Stimulated activated CD4-positive, alpha-beta T cell treated with anti-CD3 and anti-CD28 coated beads, Interleukin-4, amount 100 ng/mL, for 4 hours (primary cell): ENCODE measurements at regions not wholly inside any gene's neighbourhood (a gene's known extent, or its start where the extent isn't known, plus 50 kb on each side); places are given as distances from the start of the nearest gene placed in this dataset.

ENCODE experiments used
- DNase-seq, 2 experiments: peaks; one replicate each; pipeline ENCODE4 v3.0.0-alpha.2; 2020

DNA sequence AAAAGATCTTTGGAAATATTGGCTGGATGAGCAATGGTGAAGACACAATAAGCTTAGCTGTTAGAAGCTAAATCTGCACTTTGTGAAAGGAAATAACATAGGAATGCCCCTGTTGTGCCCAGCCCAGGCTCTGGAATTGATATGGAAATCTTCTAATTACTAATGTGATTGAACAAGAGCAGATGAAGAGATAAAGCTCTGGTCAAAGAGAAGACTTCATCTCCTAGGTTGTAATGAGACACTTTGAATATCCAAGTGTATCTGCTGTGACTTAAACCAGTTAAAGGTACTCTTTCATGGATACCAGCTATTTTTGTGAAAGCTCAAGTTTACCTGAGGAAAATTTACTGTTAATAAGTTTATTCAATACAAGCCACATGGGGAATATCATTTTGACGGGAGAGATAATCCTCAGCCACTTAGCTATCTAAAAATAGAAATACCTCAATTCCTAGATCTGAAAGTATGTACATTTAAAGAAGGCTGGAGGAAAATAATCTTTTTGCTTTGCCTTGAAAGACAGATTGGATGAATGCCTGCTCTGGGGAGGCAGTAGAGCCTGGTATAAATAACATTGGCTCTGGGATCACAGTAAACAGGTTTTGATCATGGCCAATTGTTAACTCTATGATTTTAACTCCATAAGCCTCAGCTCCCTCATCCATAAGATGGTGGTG is 494.0 kb upstream of the B3GALT2 start:
- DNase-seq = no peak

GRCh38 chr1:193677874-193678273 is 491.5 kb upstream of the B3GALT2 start:
- DNase-seq = no peak

GRCh38 chr1:193676996-193677549 is 490.7 kb upstream of the B3GALT2 start:
- DNase-seq = no peak

GRCh38 chr1:193674292-193674944 is 488.0 kb upstream of the B3GALT2 start:
- DNase-seq = no peak

- no peak for DNase-seq
These were observed 480.2 kb upstream of the B3GALT2 start for GRCh38 chr1:193666485-193667083.

DNA sequence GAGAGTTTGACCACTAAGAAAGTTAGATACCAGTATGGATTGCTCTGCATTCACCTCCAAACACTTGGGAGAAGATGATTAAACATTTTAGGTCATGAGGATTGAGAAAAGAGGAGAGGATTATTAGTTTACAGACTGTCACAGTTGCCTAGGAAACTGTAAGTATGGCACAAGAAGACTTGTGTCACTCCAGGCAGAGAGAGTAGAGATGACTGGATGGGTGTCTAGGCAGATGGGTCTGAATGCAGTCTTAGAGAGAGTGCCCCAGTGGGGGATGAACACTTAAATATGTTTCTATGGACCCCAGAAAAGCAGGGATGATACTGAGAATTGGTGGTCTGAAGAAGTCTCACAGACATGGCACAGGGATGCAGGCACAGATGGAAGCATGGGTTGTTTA is 477.6 kb upstream of the B3GALT2 start:
- DNase-seq = no peak

DNA sequence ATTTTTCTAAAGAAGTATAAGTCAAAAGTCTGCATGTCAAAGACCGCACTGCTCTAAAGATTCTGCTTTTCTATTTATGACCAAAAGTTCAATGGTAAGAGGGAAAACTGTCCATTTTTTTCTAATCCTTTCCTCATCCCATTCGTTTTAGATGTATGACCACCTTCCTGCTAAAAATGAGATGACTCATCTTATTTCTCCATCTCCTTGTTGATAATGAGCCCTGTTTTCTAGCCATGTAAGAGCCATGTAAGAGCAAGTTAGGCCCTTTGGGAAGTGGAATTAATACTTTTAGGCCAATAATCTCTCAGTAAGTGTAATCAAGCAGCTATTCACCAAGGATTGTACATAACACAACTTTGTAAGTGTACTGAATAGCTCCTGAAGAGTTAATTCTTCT is 475.6 kb upstream of the B3GALT2 start:
- no peak for DNase-seq

DNA sequence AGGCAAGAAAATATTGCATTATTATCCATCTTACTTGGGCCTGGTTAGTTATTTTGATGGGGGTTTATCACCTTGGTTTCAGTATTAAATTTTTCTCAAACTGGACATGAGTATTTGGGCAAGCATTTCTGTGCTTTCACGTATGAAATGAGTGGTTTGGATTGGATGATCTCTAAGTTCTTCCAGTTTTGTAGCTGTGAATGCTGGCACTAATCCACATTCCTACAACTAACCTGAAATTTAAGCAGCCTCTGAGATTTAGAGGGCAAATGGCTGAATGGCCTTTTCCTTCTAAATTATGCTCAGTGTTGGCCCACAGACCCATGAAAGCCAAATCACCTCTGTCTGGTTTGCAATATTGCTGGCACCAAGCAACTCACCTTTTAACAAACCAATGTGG is 475.0 kb upstream of the B3GALT2 start:
- no peak for DNase-seq

DNA sequence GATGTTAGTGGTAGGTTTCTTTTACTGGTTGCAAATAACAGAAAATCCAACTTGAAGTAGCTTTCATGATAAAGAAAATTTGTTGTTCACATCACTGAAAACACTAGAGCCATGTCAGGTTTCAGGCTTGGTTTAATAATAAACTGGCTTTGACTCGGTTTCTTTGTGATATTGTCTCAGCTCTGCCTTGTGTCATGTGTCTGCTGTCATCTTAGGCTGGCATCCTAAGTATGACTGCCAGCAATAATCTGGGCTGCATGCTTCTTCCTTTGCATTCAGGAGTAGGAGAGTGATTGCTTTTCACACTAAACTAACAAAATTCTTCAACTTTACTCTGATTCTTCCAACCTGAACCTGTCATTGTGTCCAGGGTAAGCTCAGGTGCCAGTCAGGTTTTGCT is 474.0 kb upstream of the B3GALT2 start:
- DNase-seq = no peak

DNA sequence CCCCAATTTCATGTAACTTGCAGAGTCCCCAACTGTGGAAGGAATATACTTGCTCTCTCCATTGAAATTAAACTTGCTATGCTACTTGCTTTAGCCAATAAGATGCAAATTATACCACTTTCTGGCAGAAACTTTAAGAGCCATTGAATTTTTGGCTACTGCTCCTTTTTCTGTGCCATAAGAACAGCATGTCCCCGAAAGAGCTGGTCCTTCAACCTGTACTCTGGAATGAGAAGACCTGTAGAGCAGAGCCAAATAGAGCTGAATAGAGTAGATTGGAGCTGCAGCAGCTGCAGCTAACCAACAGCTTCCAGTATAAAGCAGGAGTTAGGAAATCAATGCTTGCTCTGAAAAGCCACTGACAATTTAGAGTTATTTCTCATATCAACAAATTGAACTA is 472.3 kb upstream of the B3GALT2 start:
- no peak for DNase-seq

DNA sequence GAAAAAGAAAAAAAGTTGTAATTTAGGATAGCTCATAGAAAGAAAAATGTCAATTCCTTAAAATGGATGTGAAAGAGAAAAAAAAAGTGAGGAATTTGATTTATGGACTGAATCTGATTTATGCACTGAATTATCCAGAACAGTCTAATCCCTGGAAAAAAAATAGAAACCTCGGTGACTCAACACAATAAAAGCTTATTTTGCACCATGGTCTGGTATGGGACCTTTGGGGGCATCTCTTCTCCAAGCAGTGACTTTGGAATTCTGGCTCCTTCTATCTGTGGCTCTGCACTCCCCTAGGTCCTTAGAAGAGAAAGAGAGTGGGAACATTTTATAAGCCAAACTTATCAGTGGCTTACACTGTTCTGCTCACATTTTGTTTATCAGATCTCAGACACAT is 471.7 kb upstream of the B3GALT2 start:
- DNase-seq = no peak

DNA sequence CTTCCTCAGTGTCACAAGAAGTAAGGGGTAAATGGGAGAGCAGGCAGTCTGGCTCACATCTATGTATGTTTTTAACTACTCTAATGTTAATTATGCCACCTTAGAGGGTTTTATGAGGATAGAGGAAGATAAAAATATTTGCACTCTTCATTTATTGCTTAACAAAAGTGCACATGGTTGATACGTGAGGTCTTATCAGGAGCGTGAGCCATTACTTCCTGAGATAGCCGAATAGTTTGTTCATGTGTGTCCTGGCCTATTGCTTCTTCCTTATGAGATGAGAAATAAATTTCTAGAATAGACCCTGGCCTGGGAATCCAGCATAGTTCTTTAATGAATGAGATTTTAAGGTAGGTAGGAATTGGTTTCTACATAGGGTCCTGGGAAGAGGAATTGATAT is 471.1 kb upstream of the B3GALT2 start:
- DNase-seq = no peak

- DNase-seq = no peak
These were observed 470.4 kb upstream of the B3GALT2 start for GRCh38 chr1:193656841-193657240.

DNA sequence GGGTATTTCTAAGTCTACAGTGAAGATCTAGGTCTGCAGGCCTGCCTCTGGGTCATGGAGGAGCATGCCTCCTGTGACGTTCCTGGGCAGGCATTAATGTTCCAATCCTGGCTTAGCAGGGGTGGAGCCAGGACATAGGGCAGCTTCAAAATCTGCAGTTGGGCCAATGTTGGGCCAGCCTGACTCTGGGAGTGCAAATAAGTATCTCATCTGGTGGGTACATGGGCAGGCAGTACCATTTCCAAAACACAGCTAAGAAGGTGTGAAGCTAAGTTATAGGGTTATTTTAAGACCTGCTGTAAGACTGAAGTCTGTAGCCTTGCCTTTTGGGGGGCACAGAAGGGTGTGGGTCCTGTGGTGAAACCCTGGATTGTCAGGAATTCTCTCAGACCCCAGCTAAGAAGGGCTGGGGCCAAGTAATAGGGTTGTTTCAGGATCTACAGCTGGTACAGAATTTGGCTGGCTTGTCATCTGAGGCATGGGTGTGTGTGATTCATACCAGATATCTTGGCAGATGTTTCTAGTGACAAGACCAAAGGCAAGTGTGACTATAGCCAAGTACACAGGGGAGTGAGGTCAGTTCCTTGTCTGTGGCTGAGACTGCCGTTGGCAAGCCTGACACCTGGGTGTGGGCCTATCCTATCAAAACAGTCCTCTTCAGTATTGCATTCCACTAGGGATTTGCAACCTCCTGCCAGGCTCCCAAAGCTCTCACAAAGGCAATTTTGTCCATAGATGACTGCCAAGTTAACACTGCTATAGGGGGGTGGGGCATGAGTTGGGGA is 468.7 kb upstream of the B3GALT2 start:
- DNase-seq = no peak

GRCh38 chr1:193649587-193649986 is 463.2 kb upstream of the B3GALT2 start:
- DNase-seq = no peak

- DNase-seq = no peak
These were observed 448.5 kb upstream of the B3GALT2 start for GRCh38 chr1:193634876-193635275.

DNA sequence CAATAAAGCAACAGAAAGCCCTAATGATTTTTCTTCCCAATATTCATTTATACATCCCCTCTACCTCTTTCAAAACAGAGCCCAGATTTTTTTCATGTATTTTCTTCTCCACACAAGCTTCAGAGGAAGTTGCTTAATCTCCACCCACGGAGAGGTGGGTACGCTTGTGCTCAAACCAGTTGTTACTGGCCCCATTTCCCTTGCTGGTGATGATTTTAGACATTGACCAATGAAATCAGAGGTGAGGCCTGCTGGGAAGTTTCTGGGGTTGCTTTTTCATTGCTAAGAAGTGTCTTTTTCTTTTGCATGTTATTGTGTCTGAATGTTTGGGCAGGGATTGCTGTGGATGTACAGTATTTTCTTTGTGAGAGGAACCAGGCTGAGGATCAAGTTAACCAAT is 448.1 kb upstream of the B3GALT2 start:
- DNase-seq = no peak

DNA sequence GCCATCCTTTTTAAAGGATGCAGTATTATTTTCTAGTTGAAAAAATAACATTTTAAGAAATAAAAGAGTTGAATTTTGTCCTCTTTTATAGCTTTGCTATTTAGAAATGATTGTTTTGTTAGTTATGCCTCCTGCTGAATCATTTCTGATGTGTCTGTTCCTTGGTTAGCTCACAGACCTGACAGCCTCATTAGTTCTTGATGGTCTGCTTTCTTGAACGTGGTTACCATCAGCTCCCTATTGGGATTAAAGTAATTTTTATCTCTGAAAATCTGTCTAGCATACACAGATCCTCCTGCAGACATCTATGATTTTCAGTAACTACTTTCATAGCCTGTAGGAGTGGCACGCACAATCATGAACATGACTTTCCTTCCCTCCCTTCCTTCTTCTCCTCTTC is 447.6 kb upstream of the B3GALT2 start:
- no peak for DNase-seq

GRCh38 chr1:193633093-193633492 is 446.7 kb upstream of the B3GALT2 start:
- DNase-seq = no peak

DNA sequence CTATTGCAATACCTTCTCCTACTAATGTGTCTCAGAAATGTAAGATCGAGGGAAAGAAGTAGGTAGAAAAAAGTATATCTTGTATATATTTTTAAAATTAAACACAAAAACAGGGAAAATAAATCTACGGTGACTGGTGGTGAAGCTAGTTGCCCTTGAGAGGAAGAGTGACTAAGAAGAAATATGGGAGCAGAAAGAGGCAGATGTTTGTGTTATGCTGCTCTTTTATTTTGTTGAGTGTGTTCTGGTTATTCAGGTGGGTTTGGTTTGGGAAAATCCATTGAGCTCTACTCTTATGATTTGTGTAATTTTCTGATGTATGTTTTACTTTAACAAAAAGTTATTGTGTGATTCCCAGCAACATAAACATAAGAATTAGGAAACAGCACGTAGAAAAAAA is 444.9 kb upstream of the B3GALT2 start:
- no peak for DNase-seq

GRCh38 chr1:193629875-193630274 is 443.5 kb upstream of the B3GALT2 start:
- DNase-seq = no peak

DNA sequence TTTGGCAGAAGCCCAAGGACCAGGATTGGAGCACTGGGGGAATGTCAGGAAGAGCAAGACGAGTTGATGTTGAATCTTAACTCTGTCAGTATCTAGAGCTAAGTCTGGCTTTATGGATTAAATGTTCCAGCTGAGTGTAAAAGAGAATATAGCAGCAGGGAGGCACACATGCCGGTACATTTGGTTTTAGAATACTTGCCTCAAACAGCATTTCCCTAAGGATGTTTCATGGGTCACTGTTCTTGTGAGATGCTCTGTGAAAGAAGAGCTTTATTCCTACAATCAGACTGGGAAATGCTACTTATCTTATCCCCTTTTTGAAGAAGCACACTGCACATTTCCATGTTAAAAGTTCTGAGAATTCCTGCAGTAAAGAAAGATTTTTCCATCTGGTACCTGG is 440.3 kb upstream of the B3GALT2 start:
- DNase-seq = no peak

DNA sequence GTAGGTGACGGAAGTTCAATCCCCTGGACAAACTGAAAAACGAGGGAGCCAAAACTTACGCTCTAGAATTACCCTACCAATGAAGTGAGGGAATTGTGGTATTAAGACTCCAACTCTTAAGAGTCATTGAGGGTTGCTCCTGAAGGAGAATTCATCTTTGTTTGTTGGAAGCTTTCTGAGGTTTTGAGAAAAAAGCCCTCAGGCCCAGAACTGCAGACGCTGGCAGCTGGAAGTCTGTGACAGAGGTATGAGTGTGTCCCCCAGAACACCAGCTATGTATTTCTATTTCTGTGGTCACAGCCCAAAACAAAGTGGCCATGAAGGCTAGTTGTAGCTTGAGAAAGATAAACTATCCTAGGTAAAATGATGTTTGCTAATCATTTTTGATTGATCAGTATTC is 438.8 kb upstream of the B3GALT2 start:
- DNase-seq = no peak

GRCh38 chr1:193619911-193620310 is 433.5 kb upstream of the B3GALT2 start:
- no peak for DNase-seq
